ENCODE measurements at regions not wholly inside any gene's neighbourhood (a gene's known extent, or its start where the extent isn't known, plus 50 kb on each side); places are given as distances from the start of the nearest gene placed in this dataset.

GRCh38 chr5:68374796-68375518, 159.4 kb downstream of the PIK3R1 start:
- H4K20me1 ChIP-seq (ENCODE audit: insufficient read depth), result no peaks in the 10 kb centered on the region
- no peaks in the 10 kb centered on the region for H3K9me2 ChIP-seq (ENCODE audit: insufficient read depth)
- intact Hi-C loops (cut with micrococcal nuclease), result no loop called here
- no peak for ATAC-seq
- RAD21 ChIA-PET (ENCODE audit: low non-redundant PET in 1 of 2, low total read pairs in 2 of 2, uncharacterized antibody in 2 of 2, unreplicated experiment in 2 of 2), result no interaction called here
- H3K27me3 ChIP-seq (ENCODE audit: insufficient read depth, low read length), result no peaks in the 10 kb centered on the region
- H3K4me1 ChIP-seq (ENCODE audit: control insufficient read depth in 1 of 2, insufficient read depth in 2 of 2, low read length in 2 of 2), result no peaks in the 10 kb centered on the region
- no peak overlapping the region for H3K9ac ChIP-seq (ENCODE audit: low read length)
- H3K27ac ChIP-seq (ENCODE audit: low read depth, low read length), result no peak overlapping the region
- BruUV-seq (replicated peaks), result no TSS peak
- no peak for DNase-seq (ENCODE audit: low read depth, low spot score)
- TF ChIP-seq SRF (IDR thresholded peaks at IDR 0.05; ENCODE audit: low read depth), result no peak
- no peak for TF ChIP-seq ELF1 (IDR thresholded peaks at IDR 0.05; ENCODE audit: borderline replicate concordance, low read depth)
- no peak for TF ChIP-seq RAD21 (IDR thresholded peaks at IDR 0.05; ENCODE audit: low read depth)
- TF ChIP-seq ZNF274 (IDR thresholded peaks at IDR 0.05; ENCODE audit: low read depth, low read length), result no peak
- no peak for TF ChIP-seq ATF3 (IDR thresholded peaks at IDR 0.05)
- no peak for TF ChIP-seq POLR2A (IDR thresholded peaks at IDR 0.05; ENCODE audit: borderline replicate concordance, extremely low read depth, insufficient read depth, insufficient read length)
- no peak for TF ChIP-seq JUND (IDR thresholded peaks at IDR 0.05)
- TF ChIP-seq SIN3A (IDR thresholded peaks at IDR 0.05; ENCODE audit: low read depth), result no peak
- no peak for TF ChIP-seq FOSL1 (IDR thresholded peaks at IDR 0.05; ENCODE audit: low read depth)
- no peaks in the 10 kb centered on the region for H3K9me3 ChIP-seq (ENCODE audit: control insufficient read depth in 1 of 2, insufficient read depth in 1 of 2, low read depth in 1 of 2, low read length in 2 of 2)
- H3K4me2 ChIP-seq (ENCODE audit: low read length), result no peak overlapping the region
- POLR2A ChIA-PET, result no interaction called here
- H2AFZ ChIP-seq (ENCODE audit: low read depth, low read length, poor library complexity, severe bottlenecking), result no peak overlapping the region
- H3K4me3 ChIP-seq (replicated peaks in 1 of 2; ENCODE audit: low read depth in 1 of 2, low read length in 2 of 2), result no peak overlapping the region
- CTCF ChIA-PET, result no interaction called here
- H3K36me3 ChIP-seq (ENCODE audit: control insufficient read depth in 1 of 2, insufficient read depth in 2 of 2, low read length in 2 of 2), result no peaks in the 10 kb centered on the region
- no peaks in the 10 kb centered on the region for H3K79me2 ChIP-seq (ENCODE audit: insufficient read depth, low read length)

GRCh38 chr5:68375540-68375939, 160.0 kb downstream of the PIK3R1 start:
- POLR2A ChIA-PET, result no interaction called here
- TF ChIP-seq TCF7L2 (IDR thresholded peaks at IDR 0.05; ENCODE audit: borderline replicate concordance, extremely low read depth, insufficient read depth, insufficient read length) (no peak), ZNF274 (IDR thresholded peaks at IDR 0.05; ENCODE audit: low read depth, low read length) (no peak), YY1 (IDR thresholded peaks at IDR 0.05; ENCODE audit: extremely low read depth, insufficient replicate concordance, low read depth, low read length) (no peak), SRF (IDR thresholded peaks at IDR 0.05; ENCODE audit: low read depth) (no peak), CEBPB (IDR thresholded peaks at IDR 0.05; ENCODE audit: low read depth) (no peak), CTCF (IDR thresholded peaks at IDR 0.05 in 2 of 3, conservative IDR thresholded peaks at IDR 0.05 in 1 of 3; ENCODE audit: borderline replicate concordance in 1 of 3, insufficient read depth in 1 of 3, low read depth in 2 of 3, low read length in 2 of 3) (no peak), RAD21 (IDR thresholded peaks at IDR 0.05; ENCODE audit: low read depth) (no peak), POLR2A (IDR thresholded peaks at IDR 0.05; ENCODE audit: borderline replicate concordance, extremely low read depth, insufficient read depth, insufficient read length) (no peak), ATF3 (IDR thresholded peaks at IDR 0.05) (no peak), FOSL1 (IDR thresholded peaks at IDR 0.05; ENCODE audit: low read depth) (no peak), EZH2 (IDR thresholded peaks at IDR 0.05) (no peak), ELF1 (IDR thresholded peaks at IDR 0.05; ENCODE audit: borderline replicate concordance, low read depth) (no peak), EZH2phosphoT487 (IDR thresholded peaks at IDR 0.05; ENCODE audit: borderline replicate concordance) (no peak), CBX3 (IDR thresholded peaks at IDR 0.05; ENCODE audit: low read depth) (no peak), MAX (IDR thresholded peaks at IDR 0.05) (no peak), SIN3A (IDR thresholded peaks at IDR 0.05; ENCODE audit: low read depth) (no peak)

More at GRCh38 chr5:68375540-68375939, 160.0 kb downstream of the PIK3R1 start:
- intact Hi-C loops (cut with micrococcal nuclease), result no loop called here
- H3K4me2 ChIP-seq (ENCODE audit: low read length), result no peak overlapping the region
- ATAC-seq (no peak), DNase-seq (ENCODE audit: low read depth, low spot score) (no peak)
- H2AFZ ChIP-seq (ENCODE audit: low read depth, low read length, poor library complexity, severe bottlenecking), result no peak overlapping the region
- RAD21 ChIA-PET (ENCODE audit: low non-redundant PET in 1 of 2, low total read pairs in 2 of 2, uncharacterized antibody in 2 of 2, unreplicated experiment in 2 of 2), result no interaction called here
- no peaks in the 10 kb centered on the region for H3K9me3 ChIP-seq (ENCODE audit: control insufficient read depth in 1 of 2, insufficient read depth in 1 of 2, low read depth in 1 of 2, low read length in 2 of 2)
- no peaks in the 10 kb centered on the region for H3K27me3 ChIP-seq (ENCODE audit: insufficient read depth, low read length)
- no TSS peak for BruUV-seq (replicated peaks)
- no peak overlapping the region for H3K9ac ChIP-seq (ENCODE audit: low read length)
- H3K36me3 ChIP-seq (ENCODE audit: control insufficient read depth in 1 of 2, insufficient read depth in 2 of 2, low read length in 2 of 2), result no peaks in the 10 kb centered on the region
- no peak overlapping the region for H3K4me3 ChIP-seq (replicated peaks in 1 of 2; ENCODE audit: low read depth in 1 of 2, low read length in 2 of 2)
- H3K27ac ChIP-seq (ENCODE audit: low read depth, low read length), result no peak overlapping the region
- H4K20me1 ChIP-seq (ENCODE audit: insufficient read depth), result no peaks in the 10 kb centered on the region
- no peaks in the 10 kb centered on the region for H3K9me2 ChIP-seq (ENCODE audit: insufficient read depth)
- H3K4me1 ChIP-seq (ENCODE audit: control insufficient read depth in 1 of 2, insufficient read depth in 2 of 2, low read length in 2 of 2), result no peaks in the 10 kb centered on the region
- CTCF ChIA-PET, result no interaction called here
- no peaks in the 10 kb centered on the region for H3K79me2 ChIP-seq (ENCODE audit: insufficient read depth, low read length)

Data from HCT116 (cell line).